Kidney (tissue), 13 donors: ENCODE measurements at regions not wholly inside any gene's neighbourhood (a gene's known extent, or its start where the extent isn't known, plus 50 kb on each side); places are given as distances from the start of the nearest gene placed in this dataset.

ENCODE experiments used
- DNase-seq, 5 donors: peaks; one replicate each; pipeline ENCODE4 v3.0.0-alpha.2; 2013 to 2020
- FAIRE-seq: peaks from 2 replicates; lab custom pipeline; 2012; peaks lifted over from hg19 to GRCh38; lab: Jason Lieb, UNC
- H3K27ac ChIP-seq, 2 donors: one replicate each; pipeline ENCODE4 v1.7.0; 2013; ENCODE audit warnings: low read depth in 2 of 2, low read length in 2 of 2, inconsistent platforms in 1 of 2
- H3K27me3 ChIP-seq: one replicate; pipeline ENCODE4 v1.7.1; 2013; ENCODE audit warnings: low read length, inconsistent platforms; ENCODE audit not compliant: control insufficient read depth, insufficient read depth
- H3K36me3 ChIP-seq, 3 donors: one replicate each; pipeline versions ENCODE4 v1.7.0 to v1.7.1; 2013; ENCODE audit warnings: low read length in 3 of 3, control low read depth in 1 of 3, inconsistent platforms in 1 of 3; ENCODE audit not compliant: insufficient read depth in 3 of 3, control insufficient read depth in 2 of 3
- H3K4me1 ChIP-seq, 3 donors: one replicate each; pipeline versions ENCODE4 v1.7.0 to v1.7.1; 2013; ENCODE audit warnings: low read length in 3 of 3, inconsistent platforms in 1 of 3, low read depth in 1 of 3; ENCODE audit not compliant: control insufficient read depth in 2 of 3, insufficient read depth in 2 of 3
- H3K4me3 ChIP-seq, 3 donors: one replicate each; pipeline versions ENCODE4 v1.7.0 to v1.8.1; 2013; ENCODE audit warnings: low read length in 3 of 3, control low read depth in 1 of 3, inconsistent platforms in 1 of 3
- H3K9ac ChIP-seq, 3 donors: one replicate each; pipeline versions ENCODE4 v1.7.0 to v1.7.1; 2013; ENCODE audit warnings: low read length in 3 of 3, control low read depth in 1 of 3, inconsistent platforms in 1 of 3
- H3K9me3 ChIP-seq, 3 donors: one replicate each; pipeline versions ENCODE4 v1.7.0 to v1.7.1; 2013; ENCODE audit warnings: low read length in 3 of 3, control low read depth in 1 of 3, inconsistent platforms in 1 of 3; ENCODE audit not compliant: control insufficient read depth in 2 of 3, insufficient read depth in 1 of 3
- CTCF ChIP-seq: IDR thresholded peaks from 3 replicates; pipeline ENCODE4 v1.5.1; 2012; ENCODE audit warnings: mild to moderate bottlenecking, moderate library complexity, borderline replicate concordance; ENCODE audit not compliant: insufficient read depth; ENCODE audit errors: extremely low read depth
- intact Hi-C: fragments of 100-400 bp; cut with DNase I; formaldehyde crosslinking; loops from one replicate; pipeline ENCODE4 v1.11.1; 2022
- donor health status: control.
- donor health status: control.
- donor health status: control.
- donor health status: control.
- donor health status: control.
- donor health status: DM: yes; HTN: yes; CAD: no.
- donor health status: Normal renal cell carcinoma (clear cell type).

- intact Hi-C loops = no loop called here
- Histone ChIP-seq H3K9me3 (no peaks in the 10 kb centered on the region), H3K27me3 (no peaks in the 10 kb centered on the region), H3K27ac (no peak overlapping the region), H3K9ac (no peak overlapping the region), H3K4me3 (no peak overlapping the region), H3K36me3 (no peaks in the 10 kb centered on the region), H3K4me1 (no peaks in the 10 kb centered on the region)
- FAIRE-seq = no peak
- TF ChIP-seq CTCF = no peak
- DNase-seq = no peak
Measured at GRCh38 chr14:28130610-28131284, 635.8 kb upstream of the FOXG1 start.

- FAIRE-seq (no peak), DNase-seq (no peak)
- intact Hi-C loops = no loop called here
- Histone ChIP-seq H3K9me3 (no peaks in the 10 kb centered on the region), H3K27ac (no peak overlapping the region), H3K9ac (no peak overlapping the region), H3K4me3 (no peak overlapping the region), H3K27me3 (no peaks in the 10 kb centered on the region), H3K4me1 (no peaks in the 10 kb centered on the region), H3K36me3 (no peaks in the 10 kb centered on the region)
- TF ChIP-seq CTCF = no peak
Measured at GRCh38 chr14:28138341-28138740, 628.2 kb upstream of the FOXG1 start.

- H3K36me3 ChIP-seq = no peaks in the 10 kb centered on the region
- DNase-seq (no peak), FAIRE-seq (no peak)
- H3K27ac ChIP-seq = no peak overlapping the region
- TF ChIP-seq CTCF = no peak
- no peaks in the 10 kb centered on the region for H3K27me3 ChIP-seq
- no peaks in the 10 kb centered on the region for H3K9me3 ChIP-seq
- intact Hi-C loops = no loop called here
- H3K4me1 ChIP-seq = no peaks in the 10 kb centered on the region
- no peak overlapping the region for H3K4me3 ChIP-seq
- no peak overlapping the region for H3K9ac ChIP-seq
Measured at GRCh38 chr14:28141662-28142061, 624.9 kb upstream of the FOXG1 start.
